SK-N-SH (cell line): ENCODE measurements at regions not wholly inside any gene's neighbourhood (a gene's known extent, or its start where the extent isn't known, plus 50 kb on each side); places are given as distances from the start of the nearest gene placed in this dataset.

Source experiments
- CTCF ChIA-PET: fragments of 300-600, 350-600 bp; formaldehyde crosslinking; extraction: SDS; loops from one replicate; lab custom pipeline; 2021; lab: Yijun Ruan, JAX
- POLR2A ChIA-PET: fragments of 350-600 bp; sonication (Branson Sonifier 250); formaldehyde crosslinking; extraction: SDS; loops from one replicate; lab custom pipeline; 2020; ENCODE audit warnings: antibody characterized with exemption, inconsistent platforms; lab: Yijun Ruan, JAX
- DNase-seq: peaks from one replicate; pipeline ENCODE4 v3.0.0; 2012
- H2AFZ ChIP-seq: fragments of 200-600 bp; sonication (generic); 2 replicates; pipeline ENCODE4 v1.8.1; 2016; ENCODE audit warnings: antibody characterized with exemption, mild to moderate bottlenecking, low read depth
- H3F3A ChIP-seq: fragments of 200-600 bp; sonication (generic); replicated peaks from 2 replicates; pipeline ENCODE3; 2016; ENCODE audit warnings: antibody characterized with exemption, mild to moderate bottlenecking; ENCODE audit not compliant: insufficient read depth
- H3K27ac ChIP-seq, 2 experiments: fragments of 200-500 bp in 1 of 2; fragments of 200-600 bp in 1 of 2; sonication (Bioruptor generic) in 1 of 2; sonication (generic), shearing (Covaris generic) in 1 of 2; 2 replicates each; pipeline versions ENCODE4 v1.5.1 to v1.6.1; 2014 to 2016; ENCODE audit warnings: low read depth in 2 of 2, inconsistent platforms in 1 of 2, low read length in 1 of 2, mild to moderate bottlenecking in 1 of 2, mixed read lengths in 1 of 2
- H3K27me3 ChIP-seq: fragments of 200-600 bp; sonication (generic), shearing (Covaris generic); 2 replicates; pipeline ENCODE4 v1.6.1; 2016; ENCODE audit warnings: mixed run types; ENCODE audit not compliant: insufficient read depth
- H3K36me3 ChIP-seq, 2 experiments: fragments of 200-500 bp in 1 of 2; fragments of 200-600 bp in 1 of 2; sonication (Bioruptor generic) in 1 of 2; sonication (generic) in 1 of 2; replicated peaks in 1 of 2; 2 replicates each; pipeline versions ENCODE3 to v1.5.1; 2014 to 2016; ENCODE audit warnings: low read length in 1 of 2, mild to moderate bottlenecking in 1 of 2; ENCODE audit not compliant: insufficient read depth in 2 of 2, control insufficient read depth in 1 of 2
- H3K4me1 ChIP-seq, 2 experiments: fragments of 200-500 bp in 1 of 2; fragments of 200-600 bp in 1 of 2; sonication (Bioruptor generic) in 1 of 2; sonication (generic), shearing (Covaris generic) in 1 of 2; 2 replicates each; pipeline versions ENCODE4 v1.5.1 to v1.6.1; 2014 to 2016; ENCODE audit warnings: low read depth in 1 of 2, low read length in 1 of 2, mixed run types in 1 of 2; ENCODE audit not compliant: insufficient read depth in 2 of 2, control insufficient read depth in 1 of 2
- H3K4me2 ChIP-seq: fragments of 200-600 bp; sonication (generic), shearing (Covaris generic); 2 replicates; pipeline ENCODE4 v1.6.1; 2017; ENCODE audit warnings: mixed run types
- H3K4me3 ChIP-seq, 2 experiments: fragments of 200-500 bp in 1 of 2; fragments of 200-600 bp in 1 of 2; sonication (Bioruptor generic) in 1 of 2; sonication (generic), shearing (Covaris generic) in 1 of 2; 2 replicates each; pipeline versions ENCODE4 v1.5.1 to v1.8.1; 2014 to 2016; ENCODE audit warnings: low read depth in 2 of 2, inconsistent platforms in 1 of 2, low read length in 1 of 2, mild to moderate bottlenecking in 1 of 2, mixed read lengths in 1 of 2, moderate library complexity in 1 of 2
- H3K79me2 ChIP-seq: fragments of 200-600 bp; sonication (generic); 2 replicates; pipeline ENCODE4 v1.8.1; 2017; ENCODE audit warnings: mild to moderate bottlenecking; ENCODE audit not compliant: insufficient read depth
- H3K9ac ChIP-seq: fragments of 200-600 bp; sonication (generic); 2 replicates; pipeline ENCODE4 v1.6.1; 2017; ENCODE audit warnings: mixed run types
- H3K9me2 ChIP-seq: fragments of 200-600 bp; sonication (generic); 2 replicates; pipeline ENCODE4 v1.6.1; 2017; ENCODE audit warnings: mixed run types
- H3K9me3 ChIP-seq: fragments of 200-600 bp; sonication (generic); 2 replicates; pipeline ENCODE4 v1.6.1; 2017; ENCODE audit warnings: mixed run types, mild to moderate bottlenecking, moderate library complexity
- H4K20me1 ChIP-seq: fragments of 200-600 bp; sonication (generic); 2 replicates; pipeline ENCODE4 v1.6.1; 2017; ENCODE audit warnings: mild to moderate bottlenecking, mixed run types; ENCODE audit not compliant: insufficient read depth
- CHD2 ChIP-seq: fragments of 150-350 bp; IDR thresholded peaks from 2 replicates; pipeline ENCODE4 v1.6.1; 2018; ENCODE audit warnings: low read length; ENCODE audit not compliant: partially characterized antibody
- EP300 ChIP-seq, 2 experiments: IDR thresholded peaks; 2 replicates each; pipeline versions ENCODE4 v1.4.0 to v1.6.1; 2012; ENCODE audit warnings: borderline replicate concordance in 1 of 2, low read depth in 1 of 2, low read length in 1 of 2
- FOSL2 ChIP-seq: IDR thresholded peaks from 2 replicates; pipeline ENCODE4 v1.4.0; 2012; ENCODE audit warnings: low read depth, mild to moderate bottlenecking, moderate library complexity, borderline replicate concordance
- FOXJ3 ChIP-seq: sonication (generic); formaldehyde crosslinking; IDR thresholded peaks from 2 replicates; pipeline ENCODE4 v1.5.1; 2020; ENCODE audit warnings: mild to moderate bottlenecking, missing genetic modification reagents
- GABPA ChIP-seq: IDR thresholded peaks from 2 replicates; pipeline ENCODE4 v1.4.0; 2012; ENCODE audit warnings: low read depth, mild to moderate bottlenecking
- GATA2 ChIP-seq: sonication (generic); formaldehyde crosslinking; IDR thresholded peaks from 2 replicates; pipeline ENCODE4 v1.5.0; 2020; ENCODE audit warnings: mild to moderate bottlenecking, missing genetic modification reagents
- JUND ChIP-seq: IDR thresholded peaks from 2 replicates; pipeline ENCODE4 v1.4.0; 2012
- MAX ChIP-seq: IDR thresholded peaks from 2 replicates; pipeline ENCODE4 v1.4.0; 2012; ENCODE audit warnings: low read depth
- MEF2A ChIP-seq: IDR thresholded peaks from 2 replicates; pipeline ENCODE4 v1.4.0; 2012; ENCODE audit warnings: low read depth, borderline replicate concordance
- MXI1 ChIP-seq: IDR thresholded peaks from 2 replicates; pipeline ENCODE4 v1.6.1; 2012; ENCODE audit warnings: mild to moderate bottlenecking, low read depth, low read length, improper control_type of control experiment
- NFIC ChIP-seq: IDR thresholded peaks from 2 replicates; pipeline ENCODE4 v1.4.0; 2012; ENCODE audit warnings: borderline replicate concordance
- PBX3 ChIP-seq: IDR thresholded peaks from 2 replicates; pipeline ENCODE4; 2012
- RAD21 ChIP-seq: IDR thresholded peaks from 2 replicates; pipeline ENCODE4 v1.6.1; 2012; ENCODE audit warnings: mild to moderate bottlenecking, low read length
- RXRA ChIP-seq: IDR thresholded peaks from 2 replicates; pipeline ENCODE4 v1.4.0; 2012; ENCODE audit warnings: low read depth, mild to moderate bottlenecking, borderline replicate concordance
- TAF1 ChIP-seq: IDR thresholded peaks from 2 replicates; pipeline ENCODE4 v1.6.1; 2012; ENCODE audit warnings: low read depth, mild to moderate bottlenecking, low read length, moderate library complexity, borderline replicate concordance
- TCF12 ChIP-seq: IDR thresholded peaks from 2 replicates; pipeline ENCODE4 v1.4.0; 2012
- USF1 ChIP-seq: IDR thresholded peaks from 2 replicates; pipeline ENCODE4 v1.4.0; 2012; ENCODE audit warnings: low read depth, borderline replicate concordance
- USF2 ChIP-seq: fragments of 150-350 bp; IDR thresholded peaks from 2 replicates; pipeline ENCODE4 v1.6.1; 2017; ENCODE audit warnings: antibody characterized with exemption, low read length, low read depth, borderline replicate concordance
- YY1 ChIP-seq: IDR thresholded peaks from 2 replicates; pipeline ENCODE4 v1.4.0; 2012; ENCODE audit warnings: low read depth, mild to moderate bottlenecking
- WGBS: methylation state at CpG from one replicate; pipeline ENCODE4 v1.1.6; 2017; ENCODE audit warnings: low lambda C conversion rate; 5-methylcytosine and 5-hydroxymethylcytosine counted together

DNA sequence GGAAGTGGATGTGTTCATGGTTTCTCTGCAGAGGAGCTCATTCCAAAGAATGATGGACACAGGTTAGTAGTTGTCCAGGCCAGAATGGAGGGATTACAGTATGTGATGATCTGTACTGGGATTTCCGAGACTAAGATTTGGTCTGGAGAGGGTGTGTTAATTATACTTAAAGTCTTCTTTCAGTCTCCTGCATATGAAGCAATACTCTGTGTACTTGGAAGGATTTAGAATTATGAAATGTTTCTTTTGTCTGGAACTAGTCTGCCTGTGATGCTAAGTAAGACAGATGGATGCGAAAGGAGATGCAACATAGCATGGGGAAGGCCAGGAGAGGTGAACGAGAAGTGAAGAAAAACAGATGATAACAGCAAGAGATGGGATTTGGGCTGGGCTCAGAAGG is 305.1 kb upstream of the LYZL1 start:
- H3K4me3 ChIP-seq, result no peak overlapping the region
- peaks cover 0 to 3% of the 10 kb centered on the region in 2 experiments; a peak in 2 of 4 replicates for H3K4me1 ChIP-seq
- H3F3A ChIP-seq, result no peaks in the 10 kb centered on the region
- TF ChIP-seq FOXJ3 (CRISPR knock-in tag) (no peak), JUND (no peak), TAF1 (no peak)
- TF ChIP-seq, all 33 proteins: peak for 0
- Histone ChIP-seq H3K27ac (no peak overlapping the region), H3K4me2 (no peak overlapping the region), H3K27me3 (no peaks in the 10 kb centered on the region), H3K36me3 (no peaks in the 10 kb centered on the region), H4K20me1 (no peaks in the 10 kb centered on the region), H2AFZ (no peak overlapping the region), H3K9ac (no peak overlapping the region), H3K9me3 (no peaks in the 10 kb centered on the region), H3K79me2 (no peaks in the 10 kb centered on the region), H3K9me2 (no peaks in the 10 kb centered on the region)
- POLR2A ChIA-PET, result no interaction called here
- CTCF ChIA-PET, result interaction anchor here (1.0 kb wide), 1 partner anchor 20 kb away, joined by 3 read pairs; no protein-coding TSS in a partner anchor
- WGBS, result 65% methylated on average over 3 of the region's 3 CpGs
- no peak for DNase-seq

GRCh38 chr10:28984431-28984830 is 304.4 kb upstream of the LYZL1 start:
- Histone ChIP-seq H3K4me1 (peaks cover 0 to 3% of the 10 kb centered on the region in 2 experiments; a peak in 2 of 4 replicates), H4K20me1 (no peaks in the 10 kb centered on the region), H3K36me3 (no peaks in the 10 kb centered on the region), H3K9me3 (no peaks in the 10 kb centered on the region), H3K79me2 (no peaks in the 10 kb centered on the region), H2AFZ (no peak overlapping the region), H3F3A (no peaks in the 10 kb centered on the region), H3K27me3 (no peaks in the 10 kb centered on the region), H3K4me3 (no peak overlapping the region), H3K9me2 (no peaks in the 10 kb centered on the region), H3K27ac (no peak overlapping the region), H3K9ac (no peak overlapping the region), H3K4me2 (no peak overlapping the region)
- DNase-seq, result no peak
- ChIA-PET POLR2A (no interaction called here), CTCF (no interaction called here)
- 42% methylated on average over 6 of the region's 6 CpGs for WGBS
- TF ChIP-seq FOXJ3 (CRISPR knock-in tag) (no peak), NFIC (no peak), CHD2 (no peak), FOSL2 (peak; percentile 79; the same call in 1 of the 2 replicates), PBX3 (peak; percentile 77), JUND (peak; percentile 71), MEF2A (no peak), USF1 (no peak), GATA2 (CRISPR knock-in tag) (no peak), MXI1 (no peak), TCF12 (peak; percentile 55), YY1 (0 out of 2 replicates have a peak, but pooled peaks have one; percentile 46), EP300 (IDR thresholded peaks at IDR 0.05; ENCODE audit: borderline replicate concordance in 1 of 2, low read depth in 1 of 2, low read length in 1 of 2) (no peak), MAX (no peak), GABPA (no peak), USF2 (no peak), RXRA (no peak), RAD21 (no peak)
